ENCODE measurements at regions not wholly inside any gene's neighbourhood (a gene's known extent, or its start where the extent isn't known, plus 50 kb on each side); places are given as distances from the start of the nearest gene placed in this dataset.

- Mint-ChIP-seq H3K9me3 (peaks cover 31% of the 10 kb centered on the region), H3K27me3 (no peaks in the 10 kb centered on the region), H3K27ac (ENCODE audit: low read depth) (no peak overlapping the region), H3K4me1 (no peaks in the 10 kb centered on the region), H3K36me3 (ENCODE audit: insufficient read depth) (peaks cover 4% of the 10 kb centered on the region), H3K4me3 (no peak overlapping the region)
- ATAC-seq (replicated peaks; ENCODE audit: extremely low read depth, poor library complexity, severe bottlenecking) (no peak), DNase-seq (ENCODE audit: low spot score in 2 of 2) (no peak)
Measured at GRCh38 chr4:58216461-58216860, 1106.3 kb upstream of the IGFBP7 start.

DNA sequence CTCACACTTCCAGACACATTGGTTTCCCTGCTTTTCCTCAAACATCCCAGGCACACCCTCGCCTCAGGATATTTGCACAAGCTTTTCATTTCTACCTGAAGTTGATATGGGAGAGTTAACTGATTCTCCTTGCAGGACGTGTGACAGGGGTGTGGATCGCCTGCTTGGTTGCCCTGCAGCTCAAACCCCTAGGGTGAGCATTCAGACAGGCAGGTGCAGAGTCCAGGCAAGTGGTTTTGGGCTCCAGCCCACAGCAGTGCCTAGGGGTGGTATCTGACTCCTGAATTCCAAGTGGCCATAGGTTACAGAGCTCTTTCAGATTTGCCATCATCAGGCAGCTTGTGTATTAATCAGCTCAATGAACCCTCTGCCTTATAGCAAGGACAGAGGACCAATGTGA lies 1104.2 kb upstream of the IGFBP7 start:
- H3K4me3 Mint-ChIP-seq: no peak overlapping the region
- no peaks in the 10 kb centered on the region for H3K27me3 Mint-ChIP-seq
- peaks cover 40% of the 10 kb centered on the region for H3K9me3 Mint-ChIP-seq

DNA sequence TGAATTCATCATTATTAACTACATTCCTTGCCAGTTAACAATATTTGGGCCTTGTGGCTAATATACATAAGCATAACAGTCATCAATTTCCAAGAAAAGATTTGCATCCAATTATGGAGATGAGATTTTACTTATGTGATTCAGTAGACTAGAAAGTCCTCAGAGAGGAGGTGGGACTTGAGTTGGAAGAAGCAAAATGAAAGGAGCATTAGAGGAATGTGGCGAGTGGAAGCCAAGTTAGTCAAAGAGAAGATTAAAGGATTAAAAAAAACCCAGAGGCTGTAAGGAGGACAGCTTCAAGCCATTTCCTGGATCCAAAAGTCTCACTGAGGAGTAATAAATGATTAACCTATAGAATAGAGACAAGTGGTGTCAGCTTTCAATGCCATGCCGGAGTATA lies 1099.4 kb upstream of the IGFBP7 start:
- no peaks in the 10 kb centered on the region for H3K27me3 Mint-ChIP-seq
- ATAC-seq (replicated peaks; ENCODE audit: extremely low read depth, poor library complexity, severe bottlenecking) (no peak), DNase-seq (ENCODE audit: low spot score in 2 of 2) (no peak)
- H3K9me3 Mint-ChIP-seq: peaks cover 29% of the 10 kb centered on the region
- H3K4me1 Mint-ChIP-seq: no peaks in the 10 kb centered on the region
- no peak overlapping the region for H3K4me3 Mint-ChIP-seq
- peaks cover 2% of the 10 kb centered on the region for H3K36me3 Mint-ChIP-seq (ENCODE audit: insufficient read depth)
- no peak overlapping the region for H3K27ac Mint-ChIP-seq (ENCODE audit: low read depth)

More for the DNA sequence above, 1104.2 kb upstream of the IGFBP7 start:
- no peaks in the 10 kb centered on the region for H3K4me1 Mint-ChIP-seq
- no peak for ATAC-seq (replicated peaks; ENCODE audit: extremely low read depth, poor library complexity, severe bottlenecking)
- no peak overlapping the region for H3K27ac Mint-ChIP-seq (ENCODE audit: low read depth)
- no peak for DNase-seq (ENCODE audit: low spot score in 2 of 2)
- peaks cover 2% of the 10 kb centered on the region for H3K36me3 Mint-ChIP-seq (ENCODE audit: insufficient read depth)

DNA sequence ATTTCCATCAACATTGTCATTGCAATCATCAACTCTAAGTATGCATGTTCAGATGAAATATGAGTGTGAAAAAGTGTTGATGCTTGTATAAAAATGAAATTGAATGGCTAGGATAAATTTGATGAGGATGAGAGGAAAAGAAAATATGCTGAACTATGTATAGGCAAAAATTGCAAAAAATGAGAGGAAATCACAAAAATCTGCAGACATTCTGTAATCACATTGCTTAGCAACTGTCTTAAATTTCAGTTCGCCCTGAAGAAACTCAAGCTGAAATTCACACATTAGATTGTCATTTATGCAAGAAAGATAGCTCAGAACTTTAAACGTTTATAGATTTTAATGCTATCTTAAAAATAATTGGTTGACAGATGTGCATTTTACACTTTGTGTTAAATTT lies 1098.8 kb upstream of the IGFBP7 start:
- peaks cover 23% of the 10 kb centered on the region for H3K9me3 Mint-ChIP-seq
- no peak for ATAC-seq (replicated peaks; ENCODE audit: extremely low read depth, poor library complexity, severe bottlenecking)

GRCh38 chr4:58205446-58206235 lies 1095.5 kb upstream of the IGFBP7 start:
- ATAC-seq (replicated peaks; ENCODE audit: extremely low read depth, poor library complexity, severe bottlenecking) (no peak), DNase-seq (ENCODE audit: low spot score in 2 of 2) (no peak)
- no peaks in the 10 kb centered on the region for H3K36me3 Mint-ChIP-seq (ENCODE audit: insufficient read depth)
- H3K4me3 Mint-ChIP-seq: no peak overlapping the region
- H3K27ac Mint-ChIP-seq (ENCODE audit: low read depth): no peak overlapping the region
- no peaks in the 10 kb centered on the region for H3K27me3 Mint-ChIP-seq
- H3K9me3 Mint-ChIP-seq: peaks cover 11% of the 10 kb centered on the region
- no peaks in the 10 kb centered on the region for H3K4me1 Mint-ChIP-seq

More for the DNA sequence above, 1098.8 kb upstream of the IGFBP7 start:
- H3K27me3 Mint-ChIP-seq: no peaks in the 10 kb centered on the region
- peaks cover 2% of the 10 kb centered on the region for H3K36me3 Mint-ChIP-seq (ENCODE audit: insufficient read depth)
- no peaks in the 10 kb centered on the region for H3K4me1 Mint-ChIP-seq
- H3K27ac Mint-ChIP-seq (ENCODE audit: low read depth): no peak overlapping the region
- no peak overlapping the region for H3K4me3 Mint-ChIP-seq
- DNase-seq (ENCODE audit: low spot score in 2 of 2): no peak

DNA sequence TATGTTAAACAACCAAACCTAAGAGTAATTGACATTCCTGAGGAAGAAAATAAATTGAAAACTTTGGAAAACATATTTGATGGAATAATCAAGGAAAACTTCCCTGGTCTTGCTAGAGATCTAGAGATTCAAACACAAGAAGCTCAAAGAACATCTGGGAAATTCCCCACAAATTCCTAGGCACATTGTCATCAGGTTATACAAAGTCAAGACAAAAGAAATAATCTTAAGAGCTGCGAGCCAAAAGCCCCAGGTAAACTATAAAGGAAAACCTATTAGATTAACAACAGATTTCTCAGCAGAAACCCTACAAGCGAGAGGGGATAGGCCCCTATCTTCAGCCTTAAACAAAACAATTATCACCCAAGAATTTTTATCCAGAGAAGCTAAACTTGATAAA lies 1082.0 kb upstream of the IGFBP7 start:
- no peak overlapping the region for H3K4me3 Mint-ChIP-seq
- no peaks in the 10 kb centered on the region for H3K4me1 Mint-ChIP-seq
- DNase-seq (ENCODE audit: low spot score in 2 of 2) (no peak), ATAC-seq (replicated peaks; ENCODE audit: extremely low read depth, poor library complexity, severe bottlenecking) (no peak)
- no peaks in the 10 kb centered on the region for H3K27me3 Mint-ChIP-seq
- peaks cover 2% of the 10 kb centered on the region for H3K36me3 Mint-ChIP-seq (ENCODE audit: insufficient read depth)
- no peak overlapping the region for H3K27ac Mint-ChIP-seq (ENCODE audit: low read depth)
- peaks cover 25% of the 10 kb centered on the region for H3K9me3 Mint-ChIP-seq

GRCh38 chr4:58191109-58191508 lies 1080.9 kb upstream of the IGFBP7 start:
- DNase-seq (ENCODE audit: low spot score in 2 of 2) (no peak), ATAC-seq (replicated peaks; ENCODE audit: extremely low read depth, poor library complexity, severe bottlenecking) (no peak)
- Mint-ChIP-seq H3K4me3 (no peak overlapping the region), H3K4me1 (no peaks in the 10 kb centered on the region), H3K27me3 (no peaks in the 10 kb centered on the region), H3K9me3 (peaks cover 22% of the 10 kb centered on the region), H3K36me3 (ENCODE audit: insufficient read depth) (peaks cover 2% of the 10 kb centered on the region), H3K27ac (ENCODE audit: low read depth) (no peak overlapping the region)

GRCh38 chr4:58188316-58188715 lies 1078.1 kb upstream of the IGFBP7 start:
- Mint-ChIP-seq H3K27ac (ENCODE audit: low read depth) (no peak overlapping the region), H3K4me3 (no peak overlapping the region), H3K4me1 (no peaks in the 10 kb centered on the region), H3K27me3 (no peaks in the 10 kb centered on the region), H3K9me3 (peaks cover 18% of the 10 kb centered on the region), H3K36me3 (ENCODE audit: insufficient read depth) (no peaks in the 10 kb centered on the region)
- no peak for ATAC-seq (replicated peaks; ENCODE audit: extremely low read depth, poor library complexity, severe bottlenecking)
- no peak for DNase-seq (ENCODE audit: low spot score in 2 of 2)

DNA sequence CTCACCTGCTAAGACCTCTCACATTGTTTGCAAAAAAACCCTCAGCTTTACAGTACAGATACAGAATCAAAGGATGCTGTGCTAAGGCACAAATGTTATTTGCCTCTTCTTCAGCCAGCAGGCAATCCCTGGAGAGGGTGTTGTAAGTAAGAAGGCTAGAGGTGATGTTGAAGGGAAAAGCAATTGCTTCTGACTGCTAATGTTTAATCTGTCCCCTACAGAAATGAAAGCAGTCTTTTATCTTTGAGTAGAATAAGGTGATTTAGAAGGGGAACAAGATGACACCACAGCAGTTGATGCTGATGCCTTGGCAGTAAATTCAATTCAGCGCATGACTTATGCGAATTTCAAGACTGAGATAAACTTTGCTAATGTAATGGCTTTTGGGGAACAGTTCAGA lies 1064.8 kb upstream of the IGFBP7 start:
- Mint-ChIP-seq H3K4me3 (no peak overlapping the region), H3K27me3 (no peaks in the 10 kb centered on the region), H3K27ac (ENCODE audit: low read depth) (no peak overlapping the region), H3K9me3 (peaks cover 23% of the 10 kb centered on the region), H3K36me3 (ENCODE audit: insufficient read depth) (no peaks in the 10 kb centered on the region), H3K4me1 (no peaks in the 10 kb centered on the region)
- DNase-seq (ENCODE audit: low spot score in 2 of 2) (no peak), ATAC-seq (replicated peaks; ENCODE audit: extremely low read depth, poor library complexity, severe bottlenecking) (no peak)

GRCh38 chr4:58166490-58166889 lies 1056.3 kb upstream of the IGFBP7 start:
- H3K4me1 Mint-ChIP-seq: no peaks in the 10 kb centered on the region
- no peak overlapping the region for H3K27ac Mint-ChIP-seq (ENCODE audit: low read depth)
- no peak overlapping the region for H3K4me3 Mint-ChIP-seq
- no peak for DNase-seq (ENCODE audit: low spot score in 2 of 2)
- H3K27me3 Mint-ChIP-seq: no peaks in the 10 kb centered on the region
- H3K9me3 Mint-ChIP-seq: peaks cover 40% of the 10 kb centered on the region
- no peaks in the 10 kb centered on the region for H3K36me3 Mint-ChIP-seq (ENCODE audit: insufficient read depth)
- no peak for ATAC-seq (replicated peaks; ENCODE audit: extremely low read depth, poor library complexity, severe bottlenecking)

DNA sequence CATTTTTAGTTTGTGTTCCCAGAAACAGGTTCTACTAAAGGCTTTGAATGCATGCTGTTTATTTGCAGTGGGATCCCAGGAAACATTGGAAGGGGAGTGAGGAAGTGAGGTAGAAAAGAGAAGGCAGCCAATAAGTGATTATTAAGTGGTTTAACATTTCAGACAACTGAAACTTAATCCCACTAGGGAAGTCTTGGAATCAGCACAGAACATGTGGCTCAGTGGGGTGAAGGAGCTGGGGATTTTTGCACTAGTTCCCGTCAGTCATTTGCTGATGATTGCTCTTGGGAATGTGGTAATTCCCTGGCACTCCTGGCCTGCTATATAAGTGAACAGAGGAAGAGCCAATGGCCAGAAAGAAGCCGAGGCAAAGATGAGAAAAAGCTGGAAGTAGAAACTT lies 1053.0 kb upstream of the IGFBP7 start:
- no peak overlapping the region for H3K4me3 Mint-ChIP-seq
- no peaks in the 10 kb centered on the region for H3K27me3 Mint-ChIP-seq
- no peak overlapping the region for H3K27ac Mint-ChIP-seq (ENCODE audit: low read depth)
- no peaks in the 10 kb centered on the region for H3K36me3 Mint-ChIP-seq (ENCODE audit: insufficient read depth)
- H3K9me3 Mint-ChIP-seq: peaks cover 30% of the 10 kb centered on the region
- DNase-seq (ENCODE audit: low spot score in 2 of 2) (no peak), ATAC-seq (replicated peaks; ENCODE audit: extremely low read depth, poor library complexity, severe bottlenecking) (no peak)
- no peaks in the 10 kb centered on the region for H3K4me1 Mint-ChIP-seq

- Mint-ChIP-seq H3K4me1 (no peaks in the 10 kb centered on the region), H3K27me3 (no peaks in the 10 kb centered on the region), H3K9me3 (peaks cover 48% of the 10 kb centered on the region), H3K4me3 (no peak overlapping the region), H3K36me3 (ENCODE audit: insufficient read depth) (no peaks in the 10 kb centered on the region), H3K27ac (ENCODE audit: low read depth) (no peak overlapping the region)
- DNase-seq (ENCODE audit: low spot score in 2 of 2) (no peak), ATAC-seq (replicated peaks; ENCODE audit: extremely low read depth, poor library complexity, severe bottlenecking) (no peak)
Measured at GRCh38 chr4:58149404-58150085, 1039.4 kb upstream of the IGFBP7 start.

- H3K9me3 Mint-ChIP-seq: peaks cover 27% of the 10 kb centered on the region
- no peaks in the 10 kb centered on the region for H3K4me1 Mint-ChIP-seq
- no peaks in the 10 kb centered on the region for H3K36me3 Mint-ChIP-seq (ENCODE audit: insufficient read depth)
- no peak overlapping the region for H3K4me3 Mint-ChIP-seq
- no peak for DNase-seq (ENCODE audit: low spot score in 2 of 2)
- no peak for ATAC-seq (replicated peaks; ENCODE audit: extremely low read depth, poor library complexity, severe bottlenecking)
- H3K27ac Mint-ChIP-seq (ENCODE audit: low read depth): no peak overlapping the region
- H3K27me3 Mint-ChIP-seq: no peaks in the 10 kb centered on the region
Measured at GRCh38 chr4:58144721-58145120, 1034.5 kb upstream of the IGFBP7 start.

Data from central memory CD8-positive, alpha-beta T cell (primary cell).